Suprapubic skin (tissue), 4 donors: ENCODE measurements at regions not wholly inside any gene's neighbourhood (a gene's known extent, or its start where the extent isn't known, plus 50 kb on each side); places are given as distances from the start of the nearest gene placed in this dataset.

Experiments
- DNase-seq, 2 donors: peaks; one replicate each; pipeline ENCODE4 v3.0.0-alpha.2; 2019; ENCODE audit warnings: low spot score in 2 of 2
- H3K27ac ChIP-seq: fragments of 200-600 bp; sonication (generic); one replicate; pipeline ENCODE4 v1.5.1; 2019
- H3K27me3 ChIP-seq: fragments of 200-600 bp; sonication (generic); one replicate; pipeline ENCODE4 v1.5.1; 2019
- H3K36me3 ChIP-seq: fragments of 200-600 bp; sonication (generic); one replicate; pipeline ENCODE4 v1.5.1; 2019
- H3K4me1 ChIP-seq: fragments of 200-600 bp; sonication (generic); one replicate; pipeline ENCODE4 v1.5.1; 2019
- H3K4me3 ChIP-seq: fragments of 200-600 bp; sonication (generic); one replicate; pipeline ENCODE4 v1.5.1; 2019; ENCODE audit warnings: mild to moderate bottlenecking
- H3K9me3 ChIP-seq: fragments of 200-600 bp; sonication (generic); one replicate; pipeline ENCODE4 v1.5.1; 2019
- EP300 ChIP-seq: sonication (generic); formaldehyde crosslinking; IDR thresholded peaks from one replicate; pipeline ENCODE4 v1.6.1; 2017; ENCODE audit warnings: antibody characterized with exemption
- POLR2A ChIP-seq, 2 donors: fragments of 450-650 bp; IDR thresholded peaks; one replicate each; pipeline ENCODE4 v1.6.1; 2017; ENCODE audit warnings: antibody characterized with exemption in 2 of 2, mild to moderate bottlenecking in 2 of 2, moderate library complexity in 2 of 2
- POLR2AphosphoS5 ChIP-seq, 3 donors: sonication (generic); formaldehyde crosslinking; IDR thresholded peaks; one replicate each; pipeline ENCODE4 v1.6.1; 2017; ENCODE audit warnings: antibody characterized with exemption in 3 of 3
- WGBS: methylation state at CpG from one replicate; pipeline ENCODE4 v1.1.5; 2018; 5-methylcytosine and 5-hydroxymethylcytosine counted together
- TF ChIP-seq, protein P1 (sequence below), 2 donors: fragments of 200-600 bp in 1 of 2; fragments of 450-650 bp in 1 of 2; sonication (generic) in 1 of 2; IDR thresholded peaks; one replicate each; pipeline ENCODE4 v1.5.1; 2016 to 2019; ENCODE audit warnings: antibody characterized with exemption in 2 of 2, mild to moderate bottlenecking in 1 of 2, moderate library complexity in 1 of 2

DNA sequence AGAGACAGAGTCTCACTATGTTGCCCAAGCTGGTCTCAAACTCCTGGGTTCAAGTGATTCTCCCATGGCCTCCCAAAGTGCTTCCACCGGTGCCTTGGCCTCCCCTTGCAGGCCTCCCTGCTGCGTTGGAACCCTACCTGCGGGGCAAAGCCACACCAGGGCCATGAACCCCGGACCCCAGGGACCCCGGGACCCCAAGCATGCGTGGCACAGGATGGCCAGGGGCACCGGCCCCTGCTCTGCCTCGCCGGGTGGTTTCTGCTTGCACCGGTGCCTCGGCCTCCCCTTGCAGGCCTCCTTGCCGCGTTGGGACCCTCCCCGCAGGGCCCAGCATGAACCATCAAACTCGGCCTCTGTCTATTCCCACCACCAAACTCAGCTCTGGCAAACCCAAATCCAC is 301.0 kb upstream of the NPVF start:
- H3K4me3 ChIP-seq, result no peak overlapping the region
- TF ChIP-seq POLR2AphosphoS5 (IDR thresholded peaks at IDR 0.05), result no peak
- TF ChIP-seq EP300, result no peak
- no peak for TF ChIP-seq POLR2A (IDR thresholded peaks at IDR 0.05)
- TF ChIP-seq, protein P1, sequence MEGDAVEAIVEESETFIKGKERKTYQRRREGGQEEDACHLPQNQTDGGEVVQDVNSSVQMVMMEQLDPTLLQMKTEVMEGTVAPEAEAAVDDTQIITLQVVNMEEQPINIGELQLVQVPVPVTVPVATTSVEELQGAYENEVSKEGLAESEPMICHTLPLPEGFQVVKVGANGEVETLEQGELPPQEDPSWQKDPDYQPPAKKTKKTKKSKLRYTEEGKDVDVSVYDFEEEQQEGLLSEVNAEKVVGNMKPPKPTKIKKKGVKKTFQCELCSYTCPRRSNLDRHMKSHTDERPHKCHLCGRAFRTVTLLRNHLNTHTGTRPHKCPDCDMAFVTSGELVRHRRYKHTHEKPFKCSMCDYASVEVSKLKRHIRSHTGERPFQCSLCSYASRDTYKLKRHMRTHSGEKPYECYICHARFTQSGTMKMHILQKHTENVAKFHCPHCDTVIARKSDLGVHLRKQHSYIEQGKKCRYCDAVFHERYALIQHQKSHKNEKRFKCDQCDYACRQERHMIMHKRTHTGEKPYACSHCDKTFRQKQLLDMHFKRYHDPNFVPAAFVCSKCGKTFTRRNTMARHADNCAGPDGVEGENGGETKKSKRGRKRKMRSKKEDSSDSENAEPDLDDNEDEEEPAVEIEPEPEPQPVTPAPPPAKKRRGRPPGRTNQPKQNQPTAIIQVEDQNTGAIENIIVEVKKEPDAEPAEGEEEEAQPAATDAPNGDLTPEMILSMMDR (IDR thresholded peaks at IDR 0.05), result no peak
- no peaks in the 10 kb centered on the region for H3K36me3 ChIP-seq
- H3K27ac ChIP-seq, result no peak overlapping the region
- no peak for DNase-seq
- H3K9me3 ChIP-seq, result no peaks in the 10 kb centered on the region
- WGBS, result 86% methylated on average over 10 of the region's 15 CpGs
- H3K27me3 ChIP-seq, result no peaks in the 10 kb centered on the region
- no peaks in the 10 kb centered on the region for H3K4me1 ChIP-seq

DNA sequence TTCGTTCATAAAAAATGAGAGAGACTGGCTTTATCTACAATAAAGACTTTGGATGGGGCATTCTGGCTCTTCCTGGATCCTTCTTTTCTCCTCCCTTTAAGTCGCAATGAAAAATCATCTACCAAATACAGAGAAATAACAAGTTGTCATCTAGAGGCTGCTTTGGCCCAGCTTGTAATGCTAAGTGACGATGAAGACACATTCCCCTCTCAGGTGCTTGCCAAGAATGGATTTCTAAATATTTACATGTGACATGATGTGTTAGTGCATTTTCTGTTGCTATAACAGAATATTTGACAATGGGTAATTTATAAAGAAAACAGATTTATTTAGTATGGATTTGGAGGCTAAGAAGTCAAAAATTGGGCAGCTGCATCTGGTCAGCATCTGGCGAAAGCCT is 308.6 kb upstream of the NPVF start:
- 80% methylated on average over 4 of the region's 4 CpGs for WGBS
- no peaks in the 10 kb centered on the region for H3K27me3 ChIP-seq
- no peaks in the 10 kb centered on the region for H3K4me1 ChIP-seq
- DNase-seq, result no peak
- H3K36me3 ChIP-seq, result no peaks in the 10 kb centered on the region
- H3K27ac ChIP-seq, result no peak overlapping the region
- no peak overlapping the region for H3K4me3 ChIP-seq
- TF ChIP-seq POLR2AphosphoS5 (IDR thresholded peaks at IDR 0.05) (no peak), EP300 (no peak), POLR2A (IDR thresholded peaks at IDR 0.05) (no peak)
- TF ChIP-seq, protein P1 (IDR thresholded peaks at IDR 0.05), result no peak
- H3K9me3 ChIP-seq, result no peaks in the 10 kb centered on the region

DNA sequence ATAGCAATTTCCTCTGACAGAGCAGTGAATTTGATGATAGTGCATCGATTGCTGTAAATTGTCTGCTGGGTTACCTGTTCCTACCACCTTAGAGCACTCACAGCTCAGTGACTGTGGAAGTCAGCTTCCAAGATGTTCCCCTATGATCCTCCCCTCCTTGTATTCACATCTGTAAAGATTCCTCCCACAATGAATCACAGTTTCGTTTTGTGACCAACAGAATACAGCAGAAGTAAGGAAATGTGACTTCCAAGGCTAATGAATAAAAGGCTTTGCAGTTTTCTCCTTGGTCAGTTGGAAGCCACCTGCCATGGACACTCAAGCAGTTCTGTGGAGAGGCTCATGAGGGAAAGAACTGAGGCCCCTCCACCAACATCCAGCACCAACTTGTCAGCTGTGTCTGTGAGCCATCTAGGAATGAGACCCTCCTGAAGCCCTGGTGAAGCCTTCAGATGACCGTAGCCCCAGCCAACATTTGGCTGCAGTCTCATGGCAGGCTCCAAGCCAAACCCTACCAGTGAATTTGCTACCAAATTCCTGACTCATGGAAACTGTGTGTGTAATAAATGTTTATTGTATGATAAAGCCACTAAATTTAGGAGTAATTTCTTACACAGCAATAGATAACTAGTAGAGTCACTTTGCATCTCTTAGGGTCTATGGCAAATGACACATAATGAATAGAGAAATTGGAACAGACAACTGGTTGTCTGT is 309.5 kb upstream of the NPVF start:
- no peak for TF ChIP-seq EP300
- no peak for TF ChIP-seq POLR2A (IDR thresholded peaks at IDR 0.05)
- TF ChIP-seq POLR2AphosphoS5 (IDR thresholded peaks at IDR 0.05), result no peak
- TF ChIP-seq, protein P1 (IDR thresholded peaks at IDR 0.05), result no peak
- H3K27me3 ChIP-seq, result no peaks in the 10 kb centered on the region
- H3K27ac ChIP-seq, result no peak overlapping the region
- DNase-seq, result no peak
- H3K36me3 ChIP-seq, result no peaks in the 10 kb centered on the region
- no peak overlapping the region for H3K4me3 ChIP-seq
- no peaks in the 10 kb centered on the region for H3K9me3 ChIP-seq
- WGBS, result 79% methylated on average over 3 of the region's 3 CpGs
- H3K4me1 ChIP-seq, result no peaks in the 10 kb centered on the region

DNA sequence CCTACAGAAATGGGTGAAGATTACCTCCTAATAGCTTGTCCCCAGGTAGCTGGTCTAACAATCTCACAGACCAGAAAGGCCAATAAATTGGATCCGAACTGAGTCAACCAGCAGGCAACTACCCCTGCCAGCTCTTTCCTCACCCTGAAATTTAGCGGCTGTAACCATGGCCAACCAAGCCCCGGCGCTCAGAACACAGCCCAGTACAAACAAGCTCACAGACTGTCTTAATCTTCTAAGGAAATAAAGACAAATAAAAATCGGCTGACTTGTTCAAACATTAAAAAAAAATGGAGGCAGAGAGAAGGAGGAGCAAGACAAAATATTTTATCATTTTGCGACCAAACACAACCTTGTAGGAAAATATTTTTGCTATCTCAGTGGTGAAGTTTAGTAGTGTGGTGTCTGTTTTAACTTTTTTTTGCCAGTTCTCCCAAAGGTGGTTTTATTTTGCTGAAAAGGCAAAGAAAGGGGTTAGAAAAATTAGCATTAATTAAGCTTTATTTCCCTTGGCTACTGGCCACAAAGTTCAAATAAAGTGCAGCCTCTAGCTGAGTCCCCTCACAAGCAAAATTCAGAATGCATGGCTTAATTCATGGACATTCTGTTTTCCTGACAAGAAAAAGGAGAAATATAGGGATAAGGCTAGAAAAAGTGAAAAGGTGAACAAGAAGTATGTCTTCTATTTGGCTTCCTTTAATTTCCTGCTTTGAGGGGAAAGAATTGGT is 313.0 kb upstream of the NPVF start:
- H3K4me1 ChIP-seq, result peaks cover 2% of the 10 kb centered on the region
- no peak for DNase-seq
- H3K27ac ChIP-seq, result no peak overlapping the region
- H3K9me3 ChIP-seq, result no peaks in the 10 kb centered on the region
- peaks cover 6% of the 10 kb centered on the region for H3K27me3 ChIP-seq
- no peak overlapping the region for H3K4me3 ChIP-seq
- H3K36me3 ChIP-seq, result no peaks in the 10 kb centered on the region
- TF ChIP-seq, protein P1 (IDR thresholded peaks at IDR 0.05), result no peak
- no peak for TF ChIP-seq POLR2A (IDR thresholded peaks at IDR 0.05)
- no peak for TF ChIP-seq POLR2AphosphoS5 (IDR thresholded peaks at IDR 0.05)
- TF ChIP-seq EP300, result no peak
- 87% methylated on average over 6 of the region's 6 CpGs for WGBS

DNA sequence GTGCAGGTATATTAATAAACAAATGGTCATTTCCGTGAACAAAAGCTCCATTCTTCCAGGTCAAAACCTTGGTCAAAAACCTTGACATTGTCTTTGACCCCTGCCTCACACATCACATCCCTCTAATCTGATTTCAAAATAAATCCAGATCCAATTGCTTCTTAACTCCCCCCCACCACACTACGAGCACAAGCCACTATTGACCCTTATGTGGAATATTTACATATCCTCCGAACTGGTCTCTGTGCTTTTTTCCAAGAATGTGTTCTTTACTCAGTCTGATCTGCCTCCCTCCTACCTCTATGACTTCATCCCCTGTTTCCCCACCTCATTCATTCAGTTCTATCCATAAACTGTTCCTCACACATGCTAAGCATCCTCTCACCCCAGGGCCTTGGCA is 313.6 kb upstream of the NPVF start:
- Histone ChIP-seq H3K4me1 (peaks cover 2% of the 10 kb centered on the region), H3K27ac (no peak overlapping the region), H3K4me3 (no peak overlapping the region), H3K36me3 (no peaks in the 10 kb centered on the region), H3K9me3 (no peaks in the 10 kb centered on the region), H3K27me3 (peaks cover 6% of the 10 kb centered on the region)
- TF ChIP-seq POLR2AphosphoS5 (IDR thresholded peaks at IDR 0.05), result no peak
- TF ChIP-seq, protein P1 (IDR thresholded peaks at IDR 0.05), result no peak
- TF ChIP-seq POLR2A (IDR thresholded peaks at IDR 0.05), result no peak
- no peak for TF ChIP-seq EP300
- WGBS, result 89% methylated on average over 3 of the region's 3 CpGs
- DNase-seq, result no peak
